COLO668 (cell line): ENCODE measurements at regions not wholly inside any gene's neighbourhood (a gene's known extent, or its start where the extent isn't known, plus 50 kb on each side); places are given as distances from the start of the nearest gene placed in this dataset.
"Not testable (repeated sequence)": the region's sequence is repeated elsewhere in the genome, so short reads cannot be mapped to it uniquely, and the experiment has no call there.

ENCODE experiments used
- DNase-seq: peaks from one replicate; lab custom pipeline; 2025; ENCODE audit not compliant: unreplicated experiment; lab: John Stamatoyannopoulos, UW

- not testable (repeated sequence) for DNase-seq
These were observed 62.8 kb downstream of the ARHGAP11B start for GRCh38 chr15:30688684-30689083.

- not testable (repeated sequence) for DNase-seq
These were observed 64.2 kb downstream of the ARHGAP11B start for GRCh38 chr15:30690153-30690552.

- DNase-seq, result not testable (repeated sequence)
These were observed 69.9 kb downstream of the ARHGAP11B start for GRCh38 chr15:30695811-30696210.

GRCh38 chr15:30696439-30697314 lies 70.7 kb downstream of the ARHGAP11B start:
- DNase-seq, result not testable (repeated sequence)

- DNase-seq, result not testable (repeated sequence)
These were observed 71.4 kb downstream of the ARHGAP11B start for GRCh38 chr15:30697315-30697685.

GRCh38 chr15:30700006-30700597 lies 74.2 kb downstream of the ARHGAP11B start:
- not testable (repeated sequence) for DNase-seq

GRCh38 chr15:30707976-30708685 lies 82.2 kb downstream of the ARHGAP11B start:
- not testable (repeated sequence) for DNase-seq

- not testable (repeated sequence) for DNase-seq
These were observed 82.9 kb downstream of the ARHGAP11B start for GRCh38 chr15:30708809-30709208.

- not testable (repeated sequence) for DNase-seq
These were observed 92.2 kb downstream of the ARHGAP11B start for GRCh38 chr15:30718038-30718643.

GRCh38 chr15:30719363-30719762 lies 93.4 kb downstream of the ARHGAP11B start:
- DNase-seq, result not testable (repeated sequence)

GRCh38 chr15:30720825-30721224 lies 94.9 kb downstream of the ARHGAP11B start:
- DNase-seq, result not testable (repeated sequence)

- not testable (repeated sequence) for DNase-seq
These were observed 95.6 kb downstream of the ARHGAP11B start for GRCh38 chr15:30721529-30721928.

GRCh38 chr15:30723540-30724175 lies 97.7 kb downstream of the ARHGAP11B start:
- DNase-seq, result not testable (repeated sequence)

GRCh38 chr15:30729880-30730590 lies 104.1 kb downstream of the ARHGAP11B start:
- DNase-seq, result not testable (repeated sequence)

- not testable (repeated sequence) for DNase-seq
These were observed 104.7 kb downstream of the ARHGAP11B start for GRCh38 chr15:30730633-30731032.

- DNase-seq, result not testable (repeated sequence)
These were observed 106.2 kb downstream of the ARHGAP11B start for GRCh38 chr15:30732100-30732499.

GRCh38 chr15:30735884-30736564 lies 110.1 kb downstream of the ARHGAP11B start:
- DNase-seq, result not testable (repeated sequence)

- DNase-seq, result not testable (repeated sequence)
These were observed 116.9 kb downstream of the ARHGAP11B start for GRCh38 chr15:30742796-30743195.

GRCh38 chr15:30749048-30749447 lies 123.1 kb downstream of the ARHGAP11B start:
- not testable (repeated sequence) for DNase-seq
